DOHH2 (cell line): ENCODE measurements at regions not wholly inside any gene's neighbourhood (a gene's known extent, or its start where the extent isn't known, plus 50 kb on each side); places are given as distances from the start of the nearest gene placed in this dataset.

Source experiments
- H3F3A ChIP-seq: fragments of 200-600 bp; sonication (generic), shearing (Covaris generic); 2 replicates; pipeline ENCODE4 v1.6.0; 2016; ENCODE audit warnings: antibody characterized with exemption, mild to moderate bottlenecking; ENCODE audit not compliant: control insufficient read depth, insufficient read depth
- H3K27ac ChIP-seq: fragments of 200-600 bp; sonication (generic); 2 replicates; pipeline ENCODE4 v1.5.1; 2014; ENCODE audit warnings: low read depth, mild to moderate bottlenecking, low read length, moderate library complexity
- H3K27me3 ChIP-seq: fragments of 200-600 bp; sonication (generic); 2 replicates; pipeline ENCODE4 v1.6.1; 2014; ENCODE audit warnings: mild to moderate bottlenecking, low read length, mixed read lengths; ENCODE audit not compliant: control insufficient read depth
- H3K36me3 ChIP-seq: fragments of 200-600 bp; sonication (generic); 2 replicates; pipeline ENCODE4 v1.6.1; 2014; ENCODE audit warnings: mild to moderate bottlenecking, low read length, moderate library complexity, mixed read lengths; ENCODE audit not compliant: control insufficient read depth
- H3K4me1 ChIP-seq: fragments of 200-600 bp; sonication (generic); 2 replicates; pipeline ENCODE4 v1.6.1; 2014; ENCODE audit warnings: mild to moderate bottlenecking, low read length, mixed read lengths; ENCODE audit not compliant: control insufficient read depth
- H3K4me2 ChIP-seq: fragments of 200-600 bp; sonication (generic); 2 replicates; pipeline ENCODE4 v1.6.0; 2014; ENCODE audit warnings: mild to moderate bottlenecking, low read length, moderate library complexity
- H3K4me3 ChIP-seq: fragments of 200-600 bp; sonication (generic); 2 replicates; pipeline ENCODE4 v1.5.1; 2014; ENCODE audit warnings: mild to moderate bottlenecking, low read length, mixed read lengths
- H3K79me2 ChIP-seq: fragments of 200-600 bp; sonication (generic); 2 replicates; pipeline ENCODE4 v1.6.1; 2014; ENCODE audit warnings: mild to moderate bottlenecking, low read length, mixed read lengths; ENCODE audit not compliant: control insufficient read depth
- H3K9me2 ChIP-seq: fragments of 200-600 bp; sonication (generic); replicated peaks from 2 replicates; pipeline ENCODE4 v1.6.1; 2014; ENCODE audit warnings: mild to moderate bottlenecking, low read length, mixed read lengths; ENCODE audit not compliant: control insufficient read depth
- H3K9me3 ChIP-seq: fragments of 200-600 bp; sonication (generic); 2 replicates; pipeline ENCODE4 v1.6.1; 2014; ENCODE audit warnings: antibody characterized with exemption, low read length, mixed read lengths; ENCODE audit not compliant: control insufficient read depth, insufficient read depth
- H4K20me1 ChIP-seq: fragments of 200-600 bp; sonication (generic); 2 replicates; pipeline ENCODE4 v1.6.0; 2014; ENCODE audit warnings: low read depth, mild to moderate bottlenecking, antibody characterized with exemption, low read length, moderate library complexity; ENCODE audit not compliant: control insufficient read depth, insufficient read depth
- CTCF ChIP-seq: fragments of 200-600 bp; sonication (generic); IDR thresholded peaks from one replicate; pipeline ENCODE4 v1.5.1; 2014; ENCODE audit warnings: antibody characterized with exemption, mild to moderate bottlenecking, low read depth, low read length; ENCODE audit not compliant: poor library complexity, severe bottlenecking
- EZH2phosphoT487 ChIP-seq: fragments of 200-600 bp; sonication (generic); IDR thresholded peaks from 2 replicates; pipeline ENCODE4 v1.6.1; 2017; ENCODE audit warnings: borderline replicate concordance, mild to moderate bottlenecking, antibody characterized with exemption, low read length, moderate library complexity, mixed read lengths

GRCh38 chrX:109845996-109846395 is 112.9 kb upstream of the ACSL4 start:
- H3K79me2 ChIP-seq = no peaks in the 10 kb centered on the region
- no peaks in the 10 kb centered on the region for H3K9me3 ChIP-seq
- no peak overlapping the region for H3K27ac ChIP-seq
- H3K9me2 ChIP-seq = no peaks in the 10 kb centered on the region
- H4K20me1 ChIP-seq = no peaks in the 10 kb centered on the region
- TF ChIP-seq EZH2phosphoT487 = no peak
- no peak for TF ChIP-seq CTCF
- H3F3A ChIP-seq = no peaks in the 10 kb centered on the region
- H3K4me1 ChIP-seq = no peaks in the 10 kb centered on the region
- H3K4me3 ChIP-seq = no peak overlapping the region
- no peaks in the 10 kb centered on the region for H3K27me3 ChIP-seq
- no peaks in the 10 kb centered on the region for H3K36me3 ChIP-seq
- no peak overlapping the region for H3K4me2 ChIP-seq

DNA sequence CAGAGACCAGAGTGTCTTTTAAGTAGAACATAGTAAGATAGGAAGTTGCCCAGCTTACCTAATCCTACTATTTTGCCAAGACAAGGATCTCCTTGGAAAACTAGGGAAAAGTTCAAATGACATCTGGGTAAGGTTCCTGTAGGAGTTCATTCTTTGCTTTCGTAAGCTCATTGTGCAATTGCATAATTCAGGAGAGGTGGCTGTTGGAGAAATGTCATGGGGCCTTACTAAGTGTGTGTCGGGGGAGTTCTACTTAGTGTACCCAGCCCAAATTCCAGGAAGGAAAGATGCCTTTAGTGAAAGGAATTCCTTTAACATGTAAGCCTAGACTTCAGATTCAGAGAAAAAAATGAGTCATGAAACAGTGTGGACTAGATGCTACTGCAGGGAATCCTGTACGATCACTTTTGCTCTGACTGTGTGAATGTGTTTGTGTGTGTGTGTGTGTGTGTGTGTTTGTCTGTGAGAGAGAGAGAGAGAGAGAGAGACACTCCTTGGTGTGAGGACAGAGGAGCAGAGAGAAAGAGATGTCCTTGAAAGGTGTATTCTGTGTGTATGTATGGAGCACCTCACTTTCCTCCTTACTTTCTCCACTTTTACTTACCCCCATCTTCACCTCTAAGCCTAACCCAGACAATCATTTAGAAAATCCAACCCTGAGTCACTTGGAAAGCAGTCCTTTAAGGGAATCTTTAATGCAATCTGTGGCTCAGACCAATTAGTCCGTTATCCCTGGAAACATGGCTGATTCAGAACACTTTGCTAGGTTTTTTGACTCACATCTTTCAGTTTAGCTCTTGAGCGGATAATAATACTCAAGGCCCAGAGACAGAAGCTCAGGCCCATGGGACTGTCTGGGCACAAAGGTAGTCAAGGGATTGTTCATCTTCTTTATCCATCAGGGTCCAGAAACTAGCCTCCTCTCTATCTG is 114.5 kb upstream of the ACSL4 start:
- Histone ChIP-seq H3K36me3 (no peaks in the 10 kb centered on the region), H4K20me1 (no peaks in the 10 kb centered on the region), H3K27ac (no peak overlapping the region), H3K9me2 (no peaks in the 10 kb centered on the region), H3K79me2 (no peaks in the 10 kb centered on the region), H3K4me2 (no peak overlapping the region), H3K4me1 (no peaks in the 10 kb centered on the region), H3K27me3 (no peaks in the 10 kb centered on the region), H3F3A (no peaks in the 10 kb centered on the region), H3K4me3 (no peak overlapping the region), H3K9me3 (no peaks in the 10 kb centered on the region)
- TF ChIP-seq CTCF (no peak), EZH2phosphoT487 (no peak)

DNA sequence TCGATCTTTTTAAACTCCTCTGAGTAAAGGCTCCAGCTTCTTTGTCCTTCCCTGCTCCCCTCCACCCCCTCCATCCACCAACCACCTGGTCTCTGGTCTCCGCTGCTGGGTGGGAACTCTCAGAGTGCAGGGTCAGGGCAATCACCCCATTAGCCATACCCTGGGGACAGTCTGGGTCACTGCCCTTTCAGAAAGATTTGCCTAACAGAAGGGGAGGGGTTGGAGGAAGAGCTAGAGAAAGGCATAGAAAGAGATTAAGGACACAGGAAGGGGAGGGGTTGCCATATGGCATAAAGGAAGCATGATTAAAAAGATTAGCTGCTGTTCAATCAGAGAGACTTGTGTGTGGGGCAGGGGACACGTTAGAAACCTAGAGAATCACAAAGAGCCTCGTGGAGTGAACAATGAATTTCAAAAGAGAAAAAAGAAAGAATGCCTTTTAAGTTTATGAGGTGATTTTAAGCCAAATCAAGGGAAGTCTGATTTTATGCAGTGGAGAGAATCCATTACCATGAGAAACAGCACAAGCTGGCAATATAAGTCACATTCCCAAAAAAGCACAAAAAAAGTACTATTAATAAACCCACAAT is 115.5 kb upstream of the ACSL4 start:
- Histone ChIP-seq H3F3A (no peaks in the 10 kb centered on the region), H3K27ac (no peak overlapping the region), H3K9me3 (no peaks in the 10 kb centered on the region), H3K4me1 (no peaks in the 10 kb centered on the region), H3K27me3 (no peaks in the 10 kb centered on the region), H3K36me3 (no peaks in the 10 kb centered on the region), H3K79me2 (no peaks in the 10 kb centered on the region), H3K4me2 (no peak overlapping the region), H4K20me1 (no peaks in the 10 kb centered on the region), H3K4me3 (no peak overlapping the region), H3K9me2 (no peaks in the 10 kb centered on the region)
- TF ChIP-seq EZH2phosphoT487 = no peak
- TF ChIP-seq CTCF = no peak
